HepG2 (cell line): ENCODE measurements at regions not wholly inside any gene's neighbourhood (a gene's known extent, or its start where the extent isn't known, plus 50 kb on each side); places are given as distances from the start of the nearest gene placed in this dataset.

Experiments
- AHDC1 ChIP-seq: sonication (generic); formaldehyde crosslinking; IDR thresholded peaks from 2 replicates; pipeline ENCODE4 v1.5.1; 2020; ENCODE audit warnings: mild to moderate bottlenecking, missing genetic modification reagents, borderline replicate concordance
- ATM ChIP-seq: fragments of 450-650 bp; IDR thresholded peaks from 2 replicates; pipeline ENCODE4 v1.7.1; 2017; ENCODE audit warnings: mild to moderate bottlenecking, borderline replicate concordance
- ETS1 ChIP-seq: sonication (generic); formaldehyde crosslinking; IDR thresholded peaks from 2 replicates; pipeline ENCODE4 v1.4.0; 2020; ENCODE audit warnings: missing genetic modification reagents
- GFI1 ChIP-seq: sonication (generic); formaldehyde crosslinking; IDR thresholded peaks from 2 replicates; pipeline ENCODE4 v1.5.0; 2020; ENCODE audit warnings: missing genetic modification reagents, mild to moderate bottlenecking, borderline replicate concordance
- MLXIP ChIP-seq: sonication (generic); formaldehyde crosslinking; IDR thresholded peaks from 2 replicates; pipeline ENCODE4 v1.9.0; 2021; ENCODE audit warnings: missing genetic modification reagents, borderline replicate concordance
- MXD4 ChIP-seq: IDR thresholded peaks from 2 replicates; pipeline ENCODE4 v1.6.1; 2016; ENCODE audit warnings: mild to moderate bottlenecking, missing biosample characterization, missing genetic modification reagents
- POLR2A ChIP-seq, 2 experiments: IDR thresholded peaks; 2 replicates each; pipeline ENCODE4 v1.6.1; 2011; ENCODE audit warnings: low read depth in 2 of 2, low read length in 2 of 2, mild to moderate bottlenecking in 1 of 2, moderate library complexity in 1 of 2; ENCODE audit not compliant: insufficient read depth in 1 of 2
- SMARCC2 ChIP-seq: fragments of 450-650 bp; IDR thresholded peaks from 2 replicates; pipeline ENCODE4 v1.6.1; 2017; ENCODE audit warnings: antibody characterized with exemption, mild to moderate bottlenecking
- SUZ12 ChIP-seq: fragments of 150-350 bp; IDR thresholded peaks from 2 replicates; pipeline ENCODE4 v1.6.1; 2014; ENCODE audit warnings: low read depth, low read length
- ZFP37 ChIP-seq: sonication (generic); formaldehyde crosslinking; IDR thresholded peaks from 2 replicates; pipeline ENCODE4 v1.4.0; 2020; ENCODE audit warnings: missing genetic modification reagents, borderline replicate concordance
- ZFP82 ChIP-seq: sonication (generic); formaldehyde crosslinking; IDR thresholded peaks from 2 replicates; pipeline ENCODE4 v1.5.1; 2020; ENCODE audit warnings: mild to moderate bottlenecking, missing genetic modification reagents, borderline replicate concordance
- ZNF124 ChIP-seq: sonication (generic); formaldehyde crosslinking; IDR thresholded peaks from 2 replicates; pipeline ENCODE4 v1.4.0; 2020; ENCODE audit warnings: missing genetic modification reagents
- ZNF143 ChIP-seq: sonication (generic); formaldehyde crosslinking; IDR thresholded peaks from 2 replicates; pipeline ENCODE4 v1.4.0; 2020; ENCODE audit warnings: missing genetic modification reagents
- ZNF333 ChIP-seq: sonication (generic); formaldehyde crosslinking; IDR thresholded peaks from 2 replicates; pipeline ENCODE4 v1.4.0; 2020; ENCODE audit warnings: mild to moderate bottlenecking, missing genetic modification reagents, borderline replicate concordance
- ZNF460 ChIP-seq: sonication (generic); formaldehyde crosslinking; IDR thresholded peaks from 2 replicates; pipeline ENCODE4 v1.5.1; 2020; ENCODE audit warnings: missing genetic modification reagents, mild to moderate bottlenecking, borderline replicate concordance
- ZNF781 ChIP-seq: sonication (generic); formaldehyde crosslinking; IDR thresholded peaks from 2 replicates; pipeline ENCODE4 v1.5.1; 2020; ENCODE audit warnings: borderline replicate concordance, mild to moderate bottlenecking, missing genetic modification reagents; ENCODE audit errors: not compliant biosample characterization
- ZSCAN5A ChIP-seq: sonication (generic); formaldehyde crosslinking; IDR thresholded peaks from 2 replicates; pipeline ENCODE4 v1.8.0; 2022; ENCODE audit warnings: mild to moderate bottlenecking, missing genetic modification reagents, borderline replicate concordance

GRCh38 chr3:34012102-34012461 is 213.7 kb downstream of the PDCD6IP start (continued):
- TF ChIP-seq ATM, result no peak
- TF ChIP-seq ZNF143 (CRISPR knock-in tag), result no peak
- TF ChIP-seq POLR2A (IDR thresholded peaks at IDR 0.05; ENCODE audit: insufficient read depth in 1 of 2, low read depth in 2 of 2, low read length in 2 of 2), result peak in 1 of 2 experiments; percentile 68; a peak in 2 of 4 replicates
- TF ChIP-seq ETS1 (CRISPR knock-in tag), result no peak
- TF ChIP-seq ZNF124 (CRISPR knock-in tag), result no peak
- no peak for TF ChIP-seq SUZ12
- TF ChIP-seq ZNF333, result no peak
- peak; percentile 99 for TF ChIP-seq AHDC1 (CRISPR knock-in tag)
- peak; percentile 99 for TF ChIP-seq GFI1
- no peak for TF ChIP-seq ZNF781 (CRISPR knock-in tag)
- TF ChIP-seq ZFP37, result no peak
- 0 out of 2 replicates have a peak, but pooled peaks have one; percentile 38 for TF ChIP-seq MXD4 (CRISPR knock-in tag)
- TF ChIP-seq MLXIP (CRISPR knock-in tag), result no peak
- no peak for TF ChIP-seq ZNF460 (CRISPR knock-in tag)
- TF ChIP-seq ZFP82 (CRISPR knock-in tag), result no peak
- TF ChIP-seq SMARCC2, result peak; percentile 95; the same call in 1 of the 2 replicates
- peak; percentile 40; the same call in 1 of the 2 replicates for TF ChIP-seq ZSCAN5A (CRISPR knock-in tag)
